K562 (cell line): ENCODE measurements at regions not wholly inside any gene's neighbourhood (a gene's known extent, or its start where the extent isn't known, plus 50 kb on each side); places are given as distances from the start of the nearest gene placed in this dataset.

ENCODE experiments used
- ATAC-seq: fragments of 200-7000 bp; cut with Tn5 transposase; 3 replicates; pipeline ENCODE4 v1.9.1; 2020; ENCODE audit warnings: moderate library complexity
- BruUV-seq: library from RNA; stranded (reverse); fragments of 400-500 nt; replicated peaks from 2 replicates; lab custom pipeline; 2021; lab: Mats Ljungman, UMichigan
- CTCF ChIA-PET: fragments of 300-600 bp; formaldehyde crosslinking; extraction: SDS; loops from one replicate; lab custom pipeline; 2021; ENCODE audit warnings: low intra/inter-chr PET ratio; lab: Yijun Ruan, JAX
- POLR2A ChIA-PET: fragments of 300-600, 350-650 bp; sonication (Branson Sonifier 250); formaldehyde crosslinking; extraction: SDS; loops from one replicate; lab custom pipeline; 2021; ENCODE audit warnings: antibody characterized with exemption, inconsistent platforms; lab: Yijun Ruan, JAX
- DNase-seq, 4 experiments: peaks; one replicate each; pipeline versions ENCODE4 v3.0.0 to v3.0.0-alpha.2; 2011 to 2018; ENCODE audit warnings: low spot score in 3 of 4, mixed read lengths in 3 of 4; ENCODE audit errors: extremely low read depth in 1 of 4
- FAIRE-seq: peaks from 2 replicates; lab custom pipeline; 2011; peaks lifted over from hg19 to GRCh38; lab: Jason Lieb, UNC
- H2AFZ ChIP-seq: 2 replicates; pipeline ENCODE4 v1.6.0; 2011; ENCODE audit warnings: low read depth, low read length, control low read depth, inconsistent platforms
- H3K27ac ChIP-seq: fragments of 200-600 bp; 3 replicates; pipeline ENCODE4 v1.8.0; 2011; ENCODE audit warnings: low read depth, mild to moderate bottlenecking, control low read depth, inconsistent platforms, low read length, moderate library complexity, mixed read lengths; ENCODE audit errors: extremely low read depth
- H3K27me3 ChIP-seq, 2 experiments: fragments of 300-600 bp in 1 of 2; 2 replicates in 1 of 2; 3 replicates in 1 of 2; pipeline versions ENCODE4 v1.6.0 to v1.8.0; 2011; ENCODE audit warnings: inconsistent platforms in 2 of 2, low read length in 2 of 2, mild to moderate bottlenecking in 1 of 2, mixed read lengths in 1 of 2, moderate library complexity in 1 of 2; ENCODE audit not compliant: control insufficient read depth in 2 of 2, insufficient read depth in 2 of 2
- H3K36me3 ChIP-seq: fragments of 300-600 bp; 3 replicates; pipeline ENCODE4 v1.8.0; 2011; ENCODE audit warnings: mild to moderate bottlenecking, low read length, inconsistent platforms; ENCODE audit not compliant: control insufficient read depth, insufficient read depth
- H3K4me1 ChIP-seq, 2 experiments: fragments of 200-600 bp in 1 of 2; replicated peaks in 1 of 2; 2 replicates in 1 of 2; 3 replicates in 1 of 2; pipeline versions ENCODE4 v1.5.1 to v1.8.0; 2011; ENCODE audit warnings: inconsistent platforms in 2 of 2, low read length in 2 of 2, mild to moderate bottlenecking in 1 of 2, mixed read lengths in 1 of 2, moderate library complexity in 1 of 2; ENCODE audit not compliant: control insufficient read depth in 2 of 2, insufficient read depth in 2 of 2
- H3K4me2 ChIP-seq: 2 replicates; pipeline ENCODE4 v1.6.1; 2011; ENCODE audit warnings: low read length, control low read depth, inconsistent platforms, mixed read lengths; ENCODE audit not compliant: insufficient read depth
- H3K4me3 ChIP-seq: fragments of 200-600 bp; sonication (generic), shearing (Covaris generic); 2 replicates; pipeline ENCODE4 v1.5.1; 2016; ENCODE audit warnings: control low read depth, inconsistent platforms
- H3K79me2 ChIP-seq: fragments of 200-600 bp; 3 replicates; pipeline ENCODE4 v1.8.0; 2011; ENCODE audit warnings: low read length, inconsistent platforms; ENCODE audit not compliant: control insufficient read depth, insufficient read depth
- H3K9ac ChIP-seq, 2 experiments: 2 replicates each; pipeline versions ENCODE4 v1.6.0 to v1.6.1; 2011; ENCODE audit warnings: low read depth in 2 of 2, low read length in 2 of 2, control low read depth in 1 of 2, inconsistent platforms in 1 of 2, mild to moderate bottlenecking in 1 of 2, mixed read lengths in 1 of 2; ENCODE audit not compliant: insufficient read depth in 1 of 2
- H3K9me1 ChIP-seq: one replicate; pipeline ENCODE4 v1.6.0; 2011; ENCODE audit warnings: inconsistent platforms, mild to moderate bottlenecking, low read length, moderate library complexity; ENCODE audit not compliant: control insufficient read depth, insufficient read depth
- H3K9me3 ChIP-seq: replicated peaks from 2 replicates; pipeline ENCODE4 v1.5.1; 2011; ENCODE audit warnings: low read depth, low read length, inconsistent platforms; ENCODE audit not compliant: control insufficient read depth, insufficient read depth
- H4K20me1 ChIP-seq: replicated peaks from 2 replicates; pipeline ENCODE4 v1.6.1; 2011; ENCODE audit warnings: low read length, inconsistent platforms, mixed read lengths; ENCODE audit not compliant: control insufficient read depth, insufficient read depth
- BCOR ChIP-seq: fragments of 450-650 bp; IDR thresholded peaks from 2 replicates; pipeline ENCODE4 v1.6.1; 2016
- CAMTA2 ChIP-seq: fragments of 250-450 bp; sonication (Bioruptor Pico); conservative IDR thresholded peaks from 2 replicates; pipeline ENCODE4 v1.5.1; 2022
- DDX20 ChIP-seq: fragments of 450-650 bp; IDR thresholded peaks from 2 replicates; pipeline ENCODE4 v1.6.1; 2016; ENCODE audit warnings: missing genetic modification characterization, low read depth, mild to moderate bottlenecking, missing compliant biosample characterization, moderate library complexity
- ESRRB ChIP-seq: fragments of 250-450 bp; sonication (Bioruptor Pico); IDR thresholded peaks from 2 replicates; pipeline ENCODE4 v1.5.0; 2020; ENCODE audit warnings: mild to moderate bottlenecking, moderate library complexity, borderline replicate concordance
- ETV5 ChIP-seq: sonication (generic); formaldehyde crosslinking; IDR thresholded peaks from 2 replicates; pipeline ENCODE4 v1.4.0; 2020; ENCODE audit warnings: low read depth, mild to moderate bottlenecking, missing genetic modification reagents
- FOXM1 ChIP-seq, 2 experiments: fragments of 450-650 bp in 1 of 2; sonication (generic) in 1 of 2; formaldehyde crosslinking in 1 of 2; IDR thresholded peaks; 2 replicates each; pipeline versions ENCODE4 v1.6.1 to v1.9.0; 2017 to 2022; ENCODE audit warnings: low read depth in 2 of 2, mild to moderate bottlenecking in 2 of 2, missing genetic modification reagents in 1 of 2, moderate library complexity in 1 of 2
- HDAC6 ChIP-seq: IDR thresholded peaks from 2 replicates; pipeline ENCODE4 v1.6.1; 2012; ENCODE audit warnings: low read depth, mild to moderate bottlenecking, control low read depth, inconsistent platforms, low read length, moderate library complexity
- ZNF232 ChIP-seq: sonication (generic); formaldehyde crosslinking; IDR thresholded peaks from 2 replicates; pipeline ENCODE4 v1.8.0; 2022; ENCODE audit warnings: mild to moderate bottlenecking, missing genetic modification reagents
- WGBS: fragments of 100-300 bp; shearing (Covaris generic); methylation state at CpG from one replicate; pipeline ENCODE4 v1.1.6; 2016; ENCODE audit warnings: low coverage, mixed read lengths; ENCODE audit not compliant: insufficient coverage; ENCODE audit errors: missing lambda C conversion rate; 5-methylcytosine and 5-hydroxymethylcytosine counted together
- in situ Hi-C: fragments of 300-500 bp; cut with MboI; formaldehyde crosslinking; loops from 4 replicates; pipeline ENCODE4 v1.15.0; 2018; ENCODE audit warnings: inconsistent platforms, mixed read lengths
- intact Hi-C: fragments of 100-400 bp; cut with micrococcal nuclease; formaldehyde crosslinking; loops from 2 replicates; pipeline ENCODE4 v1.14.2; 2022
- TF ChIP-seq, protein P1 (sequence below): fragments of 250-450 bp; sonication (Bioruptor Pico); IDR thresholded peaks from 2 replicates; pipeline ENCODE4 v1.4.0; 2020; ENCODE audit warnings: mild to moderate bottlenecking
- TF ChIP-seq, protein P2 (sequence below), 2 experiments: fragments of 450-650 bp in 1 of 2; sonication (generic) in 1 of 2; formaldehyde crosslinking in 1 of 2; IDR thresholded peaks in 1 of 2; conservative IDR thresholded peaks in 1 of 2; 2 replicates each; pipeline versions ENCODE4 v1.6.1 to v1.8.1; 2016 to 2023; ENCODE audit warnings: mild to moderate bottlenecking in 2 of 2, moderate library complexity in 2 of 2, inconsistent platforms in 1 of 2, missing genetic modification reagents in 1 of 2
- TF ChIP-seq, protein P3 (sequence below), 2 experiments: fragments of 200-800 bp in 1 of 2; sonication (Bioruptor generic) in 1 of 2; sonication (generic) in 1 of 2; formaldehyde crosslinking in 1 of 2; IDR thresholded peaks in 1 of 2; conservative IDR thresholded peaks in 1 of 2; 2 replicates each; pipeline versions ENCODE4 v1.5.0 to v1.6.1; 2016 to 2020; ENCODE audit warnings: missing compliant biosample characterization in 1 of 2, missing genetic modification characterization in 1 of 2, missing genetic modification reagents in 1 of 2

DNA sequence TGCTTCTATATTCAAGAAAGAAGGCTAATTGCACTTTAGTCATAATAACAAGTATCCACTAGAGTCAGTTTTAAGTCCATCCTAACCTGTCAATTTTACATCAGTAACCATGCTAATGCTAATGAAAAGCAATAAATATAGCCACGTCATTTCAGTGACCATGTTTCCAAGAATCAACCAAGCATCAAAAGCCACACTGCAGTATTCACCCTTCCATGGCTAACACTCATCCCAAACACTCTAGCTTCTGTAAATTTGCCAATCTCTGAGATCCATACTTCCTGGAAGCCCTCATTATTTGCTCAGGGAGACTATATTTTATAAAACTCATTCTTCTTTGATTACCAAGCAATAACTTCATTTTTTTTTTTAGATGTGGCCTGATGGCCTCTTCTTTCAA, 712.0 kb downstream of the CETN3 start:
- no TSS peak for BruUV-seq
- Histone ChIP-seq H3K27me3 (no peaks in the 10 kb centered on the region), H3K9me1 (no peaks in the 10 kb centered on the region), H3K4me1 (no peaks in the 10 kb centered on the region), H3K9me3 (no peaks in the 10 kb centered on the region), H2AFZ (no peak overlapping the region), H3K9ac (no peak overlapping the region), H3K4me2 (no peak overlapping the region), H3K27ac (no peak overlapping the region), H3K4me3 (no peak overlapping the region), H3K36me3 (no peaks in the 10 kb centered on the region), H3K79me2 (no peaks in the 10 kb centered on the region), H4K20me1 (no peaks in the 10 kb centered on the region)
- WGBS: 0% methylated on average over 1 of the region's 1 CpG
- in situ Hi-C loops (no loop called here), intact Hi-C loops (no loop called here)
- ATAC-seq: no peak
- no peak for FAIRE-seq
- POLR2A ChIA-PET: no interaction called here
- TF ChIP-seq CAMTA2 (CRISPR knock-in tag) (no peak), FOXM1 (IDR thresholded peaks at IDR 0.05; ENCODE audit: low read depth) (no peak), FOXM1 (CRISPR knock-in tag; IDR thresholded peaks at IDR 0.05; ENCODE audit: low read depth) (no peak), BCOR (no peak), ETV5 (CRISPR knock-in tag) (no peak), ESRRB (CRISPR knock-in tag) (no peak), ZNF232 (CRISPR knock-in tag) (no peak), HDAC6 (no peak), DDX20 (tag) (no peak)
- TF ChIP-seq, protein P1, sequence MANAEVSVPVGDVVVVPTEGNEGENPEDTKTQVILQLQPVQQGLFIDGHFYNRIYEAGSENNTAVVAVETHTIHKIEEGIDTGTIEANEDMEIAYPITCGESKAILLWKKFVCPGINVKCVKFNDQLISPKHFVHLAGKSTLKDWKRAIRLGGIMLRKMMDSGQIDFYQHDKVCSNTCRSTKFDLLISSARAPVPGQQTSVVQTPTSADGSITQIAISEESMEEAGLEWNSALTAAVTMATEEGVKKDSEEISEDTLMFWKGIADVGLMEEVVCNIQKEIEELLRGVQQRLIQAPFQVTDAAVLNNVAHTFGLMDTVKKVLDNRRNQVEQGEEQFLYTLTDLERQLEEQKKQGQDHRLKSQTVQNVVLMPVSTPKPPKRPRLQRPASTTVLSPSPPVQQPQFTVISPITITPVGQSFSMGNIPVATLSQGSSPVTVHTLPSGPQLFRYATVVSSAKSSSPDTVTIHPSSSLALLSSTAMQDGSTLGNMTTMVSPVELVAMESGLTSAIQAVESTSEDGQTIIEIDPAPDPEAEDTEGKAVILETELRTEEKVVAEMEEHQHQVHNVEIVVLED: no peak
- TF ChIP-seq, protein P2, sequence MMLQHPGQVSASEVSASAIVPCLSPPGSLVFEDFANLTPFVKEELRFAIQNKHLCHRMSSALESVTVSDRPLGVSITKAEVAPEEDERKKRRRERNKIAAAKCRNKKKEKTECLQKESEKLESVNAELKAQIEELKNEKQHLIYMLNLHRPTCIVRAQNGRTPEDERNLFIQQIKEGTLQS (IDR thresholded peaks at IDR 0.05): no peak
- TF ChIP-seq, protein P2 (CRISPR knock-in tag; conservative IDR thresholded peaks at IDR 0.05): no peak
- TF ChIP-seq, protein P3, sequence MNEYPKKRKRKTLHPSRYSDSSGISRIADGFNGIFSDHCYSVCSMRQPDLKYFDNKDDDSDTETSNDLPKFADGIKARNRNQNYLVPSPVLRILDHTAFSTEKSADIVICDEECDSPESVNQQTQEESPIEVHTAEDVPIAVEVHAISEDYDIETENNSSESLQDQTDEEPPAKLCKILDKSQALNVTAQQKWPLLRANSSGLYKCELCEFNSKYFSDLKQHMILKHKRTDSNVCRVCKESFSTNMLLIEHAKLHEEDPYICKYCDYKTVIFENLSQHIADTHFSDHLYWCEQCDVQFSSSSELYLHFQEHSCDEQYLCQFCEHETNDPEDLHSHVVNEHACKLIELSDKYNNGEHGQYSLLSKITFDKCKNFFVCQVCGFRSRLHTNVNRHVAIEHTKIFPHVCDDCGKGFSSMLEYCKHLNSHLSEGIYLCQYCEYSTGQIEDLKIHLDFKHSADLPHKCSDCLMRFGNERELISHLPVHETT (CRISPR knock-in tag; conservative IDR thresholded peaks at IDR 0.05 in 1 of 2, IDR thresholded peaks at IDR 0.05 in 1 of 2): no peak
- TF ChIP-seq, all 486 proteins: peak for 0
- CTCF ChIA-PET: no interaction called here
- no peak for DNase-seq
